Panc1 (cell line): ENCODE measurements at regions not wholly inside any gene's neighbourhood (a gene's known extent, or its start where the extent isn't known, plus 50 kb on each side); places are given as distances from the start of the nearest gene placed in this dataset.

ENCODE experiments used
- ATAC-seq: fragments of 200-7000 bp; cut with Tn5 transposase; 2 replicates; pipeline ENCODE4 v1.9.1; 2020; ENCODE audit warnings: mild to moderate bottlenecking, moderate library complexity
- BruUV-seq: library from RNA; stranded (reverse); fragments of 400-500 nt; replicated peaks from 2 replicates; lab custom pipeline; 2021; lab: Mats Ljungman, UMichigan
- CTCF ChIA-PET: fragments of 300-600 bp; sonication (Branson Sonifier 250); formaldehyde crosslinking; loops from one replicate; lab custom pipeline; 2022; ENCODE audit warnings: antibody characterized with exemption; lab: Charles Lee
- POLR2A ChIA-PET: fragments of 300-600 bp; sonication (Branson Sonifier 250); formaldehyde crosslinking; loops from one replicate; lab custom pipeline; 2022; ENCODE audit warnings: antibody characterized with exemption; lab: Charles Lee
- DNase-seq: peaks from one replicate; pipeline ENCODE4 v3.0.0-alpha.2; 2010; ENCODE audit warnings: low read depth, low spot score
- H3K27ac ChIP-seq: 2 replicates; pipeline ENCODE4 v1.5.1; 2011; ENCODE audit warnings: mild to moderate bottlenecking, low read length, inconsistent platforms
- H3K27me3 ChIP-seq: fragments of 200-500 bp; sonication (Bioruptor generic); 2 replicates; pipeline ENCODE4 v1.6.0; 2014; ENCODE audit warnings: low read length, inconsistent platforms; ENCODE audit not compliant: control insufficient read depth, insufficient read depth
- H3K36me3 ChIP-seq: fragments of 200-500 bp; sonication (Bioruptor generic); 2 replicates; pipeline ENCODE4 v1.5.1; 2014; ENCODE audit warnings: inconsistent platforms, mild to moderate bottlenecking, low read length, moderate library complexity; ENCODE audit not compliant: control insufficient read depth, insufficient read depth
- H3K4me1 ChIP-seq: 2 replicates; pipeline ENCODE4 v1.5.1; 2011; ENCODE audit warnings: inconsistent platforms, mild to moderate bottlenecking, low read length, moderate library complexity; ENCODE audit not compliant: control insufficient read depth, insufficient read depth
- H3K4me3 ChIP-seq, 2 experiments: 2 replicates each; pipeline ENCODE4 v1.5.1; 2011 to 2012; ENCODE audit warnings: low read depth in 2 of 2, low read length in 2 of 2, mild to moderate bottlenecking in 2 of 2, inconsistent platforms in 1 of 2, moderate library complexity in 1 of 2
- H3K9me3 ChIP-seq: fragments of 200-500 bp; sonication (Bioruptor generic); 2 replicates; pipeline ENCODE4 v1.5.1; 2014; ENCODE audit warnings: low read depth, mild to moderate bottlenecking, inconsistent platforms, low read length, moderate library complexity; ENCODE audit not compliant: control insufficient read depth, insufficient read depth
- POLR2AphosphoS5 ChIP-seq: IDR thresholded peaks from 2 replicates; pipeline ENCODE4 v1.6.1; 2012; ENCODE audit warnings: mild to moderate bottlenecking, low read depth, low read length, moderate library complexity
- SIN3A ChIP-seq: IDR thresholded peaks from 2 replicates; pipeline ENCODE4 v1.6.1; 2012; ENCODE audit warnings: low read depth, mild to moderate bottlenecking, low read length, moderate library complexity, borderline replicate concordance; ENCODE audit not compliant: insufficient read depth
- TCF7L2 ChIP-seq: IDR thresholded peaks from 2 replicates; pipeline ENCODE4 v1.6.1; 2011; ENCODE audit warnings: mild to moderate bottlenecking, low read depth, low read length, inconsistent platforms
- in situ Hi-C: cut with HindIII; loops from 2 replicates; pipeline ENCODE4 v1.10.0; 2016; ENCODE audit warnings: low sequenced_read_pairs, low pct_unique_long_range_greater_than_20kb
- intact Hi-C: fragments of 100-400 bp; cut with micrococcal nuclease; formaldehyde crosslinking; loops from one replicate; pipeline ENCODE4 v1.10.0; 2022; ENCODE audit not compliant: unreplicated experiment
- TF ChIP-seq, protein P1 (sequence below): fragments of 450-650 bp; IDR thresholded peaks from 2 replicates; pipeline ENCODE4 v1.5.1; 2017; ENCODE audit warnings: mild to moderate bottlenecking
- TF ChIP-seq, protein P2 (sequence below), 2 experiments: IDR thresholded peaks; 2 replicates each; pipeline ENCODE4 v1.6.1; 2011 to 2012; ENCODE audit warnings: low read depth in 2 of 2, control low read depth in 1 of 2, low read length in 1 of 2, mild to moderate bottlenecking in 1 of 2, moderate library complexity in 1 of 2; ENCODE audit not compliant: insufficient read depth in 1 of 2

DNA sequence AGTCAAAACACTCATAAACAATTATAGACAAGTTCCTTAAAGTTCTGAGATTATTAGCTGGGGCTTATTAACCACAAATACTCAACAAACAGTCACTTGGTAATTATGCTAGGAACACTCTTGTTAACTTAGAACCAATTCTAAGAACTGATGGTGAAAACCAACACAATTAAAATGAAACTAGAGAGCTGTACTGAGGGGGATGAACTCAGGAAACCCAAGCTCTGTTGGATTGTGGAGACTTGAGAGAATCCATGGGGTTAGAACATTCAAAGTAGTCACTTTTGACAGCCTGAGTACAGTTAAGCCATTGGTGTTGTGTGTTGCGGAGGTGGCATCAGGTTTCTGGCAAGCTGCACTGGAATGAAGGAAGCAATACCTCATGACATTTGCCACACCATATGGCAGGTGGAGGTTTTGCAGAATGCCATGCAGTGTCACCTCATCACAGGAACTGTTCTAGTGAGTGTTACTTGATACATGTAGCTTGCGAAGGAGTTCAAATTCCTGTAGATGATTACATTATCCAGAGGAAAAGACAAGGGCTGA, 480.9 kb upstream of the CD180 start:
- H3K4me1 ChIP-seq = no peaks in the 10 kb centered on the region
- no peak overlapping the region for H3K27ac ChIP-seq
- ATAC-seq (no peak), DNase-seq (no peak)
- H3K27me3 ChIP-seq = no peaks in the 10 kb centered on the region
- POLR2A ChIA-PET = no interaction called here
- intact Hi-C loops = no loop called here
- CTCF ChIA-PET = no interaction called here
- H3K4me3 ChIP-seq = no peak overlapping the region
- no TSS peak for BruUV-seq
- no peak for TF ChIP-seq TCF7L2
- no peak for TF ChIP-seq POLR2AphosphoS5
- TF ChIP-seq SIN3A = no peak
- TF ChIP-seq, protein P1, sequence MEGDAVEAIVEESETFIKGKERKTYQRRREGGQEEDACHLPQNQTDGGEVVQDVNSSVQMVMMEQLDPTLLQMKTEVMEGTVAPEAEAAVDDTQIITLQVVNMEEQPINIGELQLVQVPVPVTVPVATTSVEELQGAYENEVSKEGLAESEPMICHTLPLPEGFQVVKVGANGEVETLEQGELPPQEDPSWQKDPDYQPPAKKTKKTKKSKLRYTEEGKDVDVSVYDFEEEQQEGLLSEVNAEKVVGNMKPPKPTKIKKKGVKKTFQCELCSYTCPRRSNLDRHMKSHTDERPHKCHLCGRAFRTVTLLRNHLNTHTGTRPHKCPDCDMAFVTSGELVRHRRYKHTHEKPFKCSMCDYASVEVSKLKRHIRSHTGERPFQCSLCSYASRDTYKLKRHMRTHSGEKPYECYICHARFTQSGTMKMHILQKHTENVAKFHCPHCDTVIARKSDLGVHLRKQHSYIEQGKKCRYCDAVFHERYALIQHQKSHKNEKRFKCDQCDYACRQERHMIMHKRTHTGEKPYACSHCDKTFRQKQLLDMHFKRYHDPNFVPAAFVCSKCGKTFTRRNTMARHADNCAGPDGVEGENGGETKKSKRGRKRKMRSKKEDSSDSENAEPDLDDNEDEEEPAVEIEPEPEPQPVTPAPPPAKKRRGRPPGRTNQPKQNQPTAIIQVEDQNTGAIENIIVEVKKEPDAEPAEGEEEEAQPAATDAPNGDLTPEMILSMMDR = no peak
- TF ChIP-seq, protein P2, sequence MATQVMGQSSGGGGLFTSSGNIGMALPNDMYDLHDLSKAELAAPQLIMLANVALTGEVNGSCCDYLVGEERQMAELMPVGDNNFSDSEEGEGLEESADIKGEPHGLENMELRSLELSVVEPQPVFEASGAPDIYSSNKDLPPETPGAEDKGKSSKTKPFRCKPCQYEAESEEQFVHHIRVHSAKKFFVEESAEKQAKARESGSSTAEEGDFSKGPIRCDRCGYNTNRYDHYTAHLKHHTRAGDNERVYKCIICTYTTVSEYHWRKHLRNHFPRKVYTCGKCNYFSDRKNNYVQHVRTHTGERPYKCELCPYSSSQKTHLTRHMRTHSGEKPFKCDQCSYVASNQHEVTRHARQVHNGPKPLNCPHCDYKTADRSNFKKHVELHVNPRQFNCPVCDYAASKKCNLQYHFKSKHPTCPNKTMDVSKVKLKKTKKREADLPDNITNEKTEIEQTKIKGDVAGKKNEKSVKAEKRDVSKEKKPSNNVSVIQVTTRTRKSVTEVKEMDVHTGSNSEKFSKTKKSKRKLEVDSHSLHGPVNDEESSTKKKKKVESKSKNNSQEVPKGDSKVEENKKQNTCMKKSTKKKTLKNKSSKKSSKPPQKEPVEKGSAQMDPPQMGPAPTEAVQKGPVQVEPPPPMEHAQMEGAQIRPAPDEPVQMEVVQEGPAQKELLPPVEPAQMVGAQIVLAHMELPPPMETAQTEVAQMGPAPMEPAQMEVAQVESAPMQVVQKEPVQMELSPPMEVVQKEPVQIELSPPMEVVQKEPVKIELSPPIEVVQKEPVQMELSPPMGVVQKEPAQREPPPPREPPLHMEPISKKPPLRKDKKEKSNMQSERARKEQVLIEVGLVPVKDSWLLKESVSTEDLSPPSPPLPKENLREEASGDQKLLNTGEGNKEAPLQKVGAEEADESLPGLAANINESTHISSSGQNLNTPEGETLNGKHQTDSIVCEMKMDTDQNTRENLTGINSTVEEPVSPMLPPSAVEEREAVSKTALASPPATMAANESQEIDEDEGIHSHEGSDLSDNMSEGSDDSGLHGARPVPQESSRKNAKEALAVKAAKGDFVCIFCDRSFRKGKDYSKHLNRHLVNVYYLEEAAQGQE (IDR thresholded peaks at IDR 0.05; ENCODE audit: insufficient read depth in 1 of 2, low read depth in 2 of 2, low read length in 1 of 2) = no peak
- H3K36me3 ChIP-seq = no peaks in the 10 kb centered on the region
- no peaks in the 10 kb centered on the region for H3K9me3 ChIP-seq
- in situ Hi-C loops = no loop called here

DNA sequence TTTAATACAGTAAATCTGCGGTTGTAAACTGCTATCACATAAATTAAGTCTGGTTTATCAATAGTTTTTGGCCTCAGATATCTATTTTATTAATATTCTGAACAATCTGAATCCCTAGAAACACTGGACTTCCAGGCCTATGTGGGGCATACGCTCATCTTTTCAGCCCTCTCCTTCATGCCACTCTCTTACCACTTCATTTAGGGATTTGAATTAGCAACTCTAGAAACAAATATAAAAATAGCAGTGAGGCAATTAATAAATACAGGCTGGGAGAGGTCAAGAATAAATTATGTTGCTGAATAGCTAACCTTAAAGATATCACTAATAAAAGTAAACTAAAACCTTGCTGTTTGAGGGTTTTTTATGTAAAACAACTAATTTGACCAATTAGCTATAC, 480.3 kb upstream of the CD180 start:
- in situ Hi-C loops = no loop called here
- POLR2A ChIA-PET = no interaction called here
- BruUV-seq = no TSS peak
- H3K9me3 ChIP-seq = no peaks in the 10 kb centered on the region
- no peaks in the 10 kb centered on the region for H3K4me1 ChIP-seq
- H3K27me3 ChIP-seq = no peaks in the 10 kb centered on the region
- DNase-seq = no peak
- no peak for TF ChIP-seq SIN3A
- TF ChIP-seq POLR2AphosphoS5 = no peak
- TF ChIP-seq TCF7L2 = no peak
- TF ChIP-seq, protein P2 (IDR thresholded peaks at IDR 0.05; ENCODE audit: insufficient read depth in 1 of 2, low read depth in 2 of 2, low read length in 1 of 2) = no peak
- TF ChIP-seq, protein P1 = no peak
- no peak for ATAC-seq
- CTCF ChIA-PET = no interaction called here
- H3K4me3 ChIP-seq = no peak overlapping the region
- intact Hi-C loops = no loop called here
- H3K27ac ChIP-seq = no peak overlapping the region
- no peaks in the 10 kb centered on the region for H3K36me3 ChIP-seq
